Common myeloid progenitor, CD34-positive (primary cell): ENCODE measurements at regions not wholly inside any gene's neighbourhood (a gene's known extent, or its start where the extent isn't known, plus 50 kb on each side); places are given as distances from the start of the nearest gene placed in this dataset.
A peak's percentile ranks its signal among the peaks of the same experiment; 100 is the strongest.

ENCODE experiments used
- CTCF ChIA-PET: fragments of 350-600 bp; sonication (Branson Sonifier 250); formaldehyde crosslinking; loops from one replicate; lab custom pipeline; 2021; ENCODE audit warnings: antibody characterized with exemption; lab: Charles Lee
- POLR2A ChIA-PET: fragments of 350-600 bp; sonication (Branson Sonifier 250); formaldehyde crosslinking; loops from one replicate; lab custom pipeline; 2021; ENCODE audit warnings: antibody characterized with exemption; lab: Charles Lee
- DNase-seq, 3 donors: peaks; one replicate each; pipeline versions ENCODE4 v3.0.0 to v3.0.0-alpha.2; 2013
- H3K27ac ChIP-seq, 2 experiments: 1 replicate in 1 of 2; 2 replicates in 1 of 2; pipeline ENCODE4 v1.7.0; 2013; ENCODE audit warnings: inconsistent platforms in 2 of 2, low read length in 2 of 2, mild to moderate bottlenecking in 2 of 2, low read depth in 1 of 2, moderate library complexity in 1 of 2; ENCODE audit not compliant: severe bottlenecking in 2 of 2, insufficient read depth in 1 of 2, poor library complexity in 1 of 2
- H3K27me3 ChIP-seq, 5 experiments: replicated peaks in 2 of 5; 1 replicate in 3 of 5; 2 replicates in 2 of 5; pipeline versions ENCODE4 v1.6.1 to v1.7.0; 2013; ENCODE audit warnings: low read length in 4 of 5, mild to moderate bottlenecking in 2 of 5, moderate library complexity in 2 of 5, inconsistent platforms in 1 of 5; ENCODE audit not compliant: insufficient read depth in 5 of 5, control insufficient read depth in 4 of 5
- H3K36me3 ChIP-seq, 4 experiments: 1 replicate in 2 of 4; 2 replicates in 2 of 4; pipeline versions ENCODE4 v1.6.1 to v1.7.0; 2013; ENCODE audit warnings: low read length in 3 of 4, control low read depth in 1 of 4, mild to moderate bottlenecking in 1 of 4; ENCODE audit not compliant: control insufficient read depth in 4 of 4, insufficient read depth in 4 of 4
- H3K4me1 ChIP-seq, 4 experiments: 1 replicate in 3 of 4; 2 replicates in 1 of 4; pipeline versions ENCODE4 v1.6.1 to v1.7.1; 2013; ENCODE audit warnings: low read length in 3 of 4, mild to moderate bottlenecking in 3 of 4, control low read depth in 1 of 4, inconsistent platforms in 1 of 4, moderate library complexity in 1 of 4; ENCODE audit not compliant: control insufficient read depth in 4 of 4, insufficient read depth in 4 of 4; ENCODE audit errors: control extremely low read depth in 1 of 4
- H3K4me3 ChIP-seq, 7 experiments: 1 replicate in 4 of 7; 2 replicates in 3 of 7; pipeline versions ENCODE4 v1.5.1 to v1.7.0; 2013; ENCODE audit warnings: mild to moderate bottlenecking in 7 of 7, low read length in 6 of 7, moderate library complexity in 6 of 7, inconsistent platforms in 2 of 7, low read depth in 2 of 7, control low read depth in 1 of 7; ENCODE audit not compliant: insufficient read depth in 4 of 7, control insufficient read depth in 1 of 7; ENCODE audit errors: extremely low read depth in 1 of 7
- H3K9me3 ChIP-seq, 5 experiments: 1 replicate in 4 of 5; 2 replicates in 1 of 5; pipeline versions ENCODE4 v1.6.1 to v1.7.1; 2013; ENCODE audit warnings: low read length in 4 of 5, mild to moderate bottlenecking in 2 of 5, inconsistent platforms in 1 of 5, low read depth in 1 of 5, moderate library complexity in 1 of 5; ENCODE audit not compliant: control insufficient read depth in 4 of 5, insufficient read depth in 2 of 5; ENCODE audit errors: control extremely low read depth in 1 of 5
- WGBS: methylation state at CpG from one replicate; pipeline ENCODE4 v1.1.5; 2013; ENCODE audit not compliant: insufficient coverage; 5-methylcytosine and 5-hydroxymethylcytosine counted together

GRCh38 chr2:215615803-215616174, 179.9 kb upstream of the FN1 start:
- 38% methylated on average over 1 of the region's 3 CpGs for WGBS
- no peak for DNase-seq
- ChIA-PET CTCF (no interaction called here), POLR2A (no interaction called here)
- Histone ChIP-seq H3K27ac (no peak overlapping the region), H3K36me3 (no peaks in the 10 kb centered on the region), H3K4me3 (no peak overlapping the region), H3K4me1 (peaks cover 0 to 16% (median 6%) of the 10 kb centered on the region in 4 experiments), H3K27me3 (peaks cover 0 to 2% (median 0%) of the 10 kb centered on the region in 5 experiments), H3K9me3 (peaks cover 0 to 2% (median 0%) of the 10 kb centered on the region in 5 experiments)

GRCh38 chr2:215615067-215615802, 179.4 kb upstream of the FN1 start:
- POLR2A ChIA-PET = no interaction called here

GRCh38 chr2:215614296-215614695, 178.4 kb upstream of the FN1 start:
- POLR2A ChIA-PET = no interaction called here
- CTCF ChIA-PET = no interaction called here
- WGBS = 100% methylated on average over 2 of the region's 7 CpGs

More at GRCh38 chr2:215615067-215615802, 179.4 kb upstream of the FN1 start:
- no peak for DNase-seq
- Histone ChIP-seq H3K27ac (no peak overlapping the region), H3K9me3 (peaks cover 0 to 2% (median 0%) of the 10 kb centered on the region in 5 experiments), H3K27me3 (peaks cover 0 to 2% (median 0%) of the 10 kb centered on the region in 5 experiments), H3K36me3 (no peaks in the 10 kb centered on the region), H3K4me1 (peaks cover 0 to 14% (median 6%) of the 10 kb centered on the region in 4 experiments), H3K4me3 (no peak overlapping the region)
- CTCF ChIA-PET = no interaction called here
- WGBS = 96% methylated on average over 24 of the region's 32 CpGs

GRCh38 chr2:215613888-215614287, 178.0 kb upstream of the FN1 start:
- Histone ChIP-seq H3K36me3 (no peaks in the 10 kb centered on the region), H3K4me3 (no peak overlapping the region), H3K27ac (no peak overlapping the region), H3K27me3 (peaks cover 0 to 2% (median 0%) of the 10 kb centered on the region in 5 experiments), H3K4me1 (peaks cover 0 to under 1% (median 0%) of the 10 kb centered on the region in 4 experiments), H3K9me3 (peaks cover 0 to 2% (median 0%) of the 10 kb centered on the region in 5 experiments)
- ChIA-PET POLR2A (no interaction called here), CTCF (no interaction called here)
- 97% methylated on average over 4 of the region's 6 CpGs for WGBS
- DNase-seq = no peak

More at GRCh38 chr2:215614296-215614695, 178.4 kb upstream of the FN1 start:
- Histone ChIP-seq H3K9me3 (peaks cover 0 to 2% (median 0%) of the 10 kb centered on the region in 5 experiments), H3K27ac (no peak overlapping the region), H3K36me3 (no peaks in the 10 kb centered on the region), H3K4me3 (no peak overlapping the region), H3K4me1 (peaks cover 0 to 5% (median 3%) of the 10 kb centered on the region in 4 experiments), H3K27me3 (peaks cover 0 to 2% (median 0%) of the 10 kb centered on the region in 5 experiments)
- DNase-seq = no peak

- Histone ChIP-seq H3K9me3 (peaks cover 0 to 2% (median 0%) of the 10 kb centered on the region in 5 experiments), H3K27ac (no peak overlapping the region), H3K36me3 (no peaks in the 10 kb centered on the region), H3K27me3 (peaks cover 0 to 2% (median 0%) of the 10 kb centered on the region in 5 experiments), H3K4me1 (no peaks in the 10 kb centered on the region), H3K4me3 (no peak overlapping the region)
- no peak for DNase-seq
- POLR2A ChIA-PET = no interaction called here
- 96% methylated on average over 6 of the region's 8 CpGs for WGBS
- CTCF ChIA-PET = no interaction called here
These were observed 177.4 kb upstream of the FN1 start for GRCh38 chr2:215613280-215613679.

GRCh38 chr2:215612786-215613185, 176.9 kb upstream of the FN1 start:
- 100% methylated on average over 2 of the region's 2 CpGs for WGBS
- peaks cover 0 to 2% (median 0%) of the 10 kb centered on the region in 5 experiments for H3K27me3 ChIP-seq
- DNase-seq = no peak
- POLR2A ChIA-PET = no interaction called here
- no peak overlapping the region for H3K27ac ChIP-seq
- peaks cover 0 to 1% (median 0%) of the 10 kb centered on the region in 5 experiments for H3K9me3 ChIP-seq
- CTCF ChIA-PET = no interaction called here
- H3K4me3 ChIP-seq = no peak overlapping the region
- H3K4me1 ChIP-seq = no peaks in the 10 kb centered on the region
- no peaks in the 10 kb centered on the region for H3K36me3 ChIP-seq

- no peaks in the 10 kb centered on the region for H3K27me3 ChIP-seq
- no peaks in the 10 kb centered on the region for H3K9me3 ChIP-seq
- no peak overlapping the region for H3K27ac ChIP-seq
- H3K36me3 ChIP-seq = no peaks in the 10 kb centered on the region
- peak in 2 of 3 donors; percentile 19 to 33 for DNase-seq
- ChIA-PET POLR2A (no interaction called here), CTCF (no interaction called here)
- H3K4me1 ChIP-seq = no peaks in the 10 kb centered on the region
- no peak overlapping the region for H3K4me3 ChIP-seq
- WGBS = 48% methylated on average over 4 of the region's 7 CpGs
These were observed 175.9 kb upstream of the FN1 start for GRCh38 chr2:215611609-215612386.
